ENCODE measurements at regions not wholly inside any gene's neighbourhood (a gene's known extent, or its start where the extent isn't known, plus 50 kb on each side); places are given as distances from the start of the nearest gene placed in this dataset.

DNA sequence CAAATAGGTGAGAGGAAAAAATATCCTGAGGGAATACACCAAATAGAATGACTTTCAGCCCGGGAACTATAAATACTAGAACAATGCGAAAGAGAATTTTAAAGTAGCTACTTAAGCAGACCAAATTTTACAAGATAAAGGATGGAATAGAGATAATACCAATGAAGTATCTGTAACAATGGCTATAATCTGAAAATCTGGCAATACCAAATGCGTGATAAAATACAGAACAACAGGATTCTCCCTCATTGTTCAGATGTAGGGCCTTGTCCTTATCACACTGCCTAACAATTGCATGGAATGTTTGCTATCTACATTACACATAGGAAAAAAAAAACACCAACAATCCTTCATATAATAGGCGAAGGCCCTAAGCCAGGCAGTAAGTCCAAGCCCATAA is 815.4 kb upstream of the MDGA2 start:
- POLR2A ChIA-PET (ENCODE audit: low non-redundant PET): no interaction called here
- no peak overlapping the region for H3K27ac ChIP-seq (ENCODE audit: low read depth, low read length, poor library complexity, severe bottlenecking)
- H3K9me3 ChIP-seq (ENCODE audit: low read depth, low read length, poor library complexity, severe bottlenecking): no peaks in the 10 kb centered on the region
- no peaks in the 10 kb centered on the region for H3K4me1 ChIP-seq (ENCODE audit: insufficient read depth, low read length, poor library complexity, severe bottlenecking)
- CTCF ChIA-PET: no interaction called here
- BruUV-seq (replicated peaks): no TSS peak
- H3K4me3 ChIP-seq (ENCODE audit: low read depth, low read length, poor library complexity, severe bottlenecking): no peak overlapping the region
- DNase-seq (ENCODE audit: low spot score): no peak
- H3K27me3 ChIP-seq (replicated peaks; ENCODE audit: insufficient read depth, low read depth, low read length, poor library complexity): no peaks in the 10 kb centered on the region
- H3K36me3 ChIP-seq (ENCODE audit: insufficient read depth, low read length, poor library complexity, severe bottlenecking): no peaks in the 10 kb centered on the region
- no peak for TF ChIP-seq EZH2 (IDR thresholded peaks at IDR 0.05; ENCODE audit: borderline replicate concordance, low read depth, low read length, poor library complexity, severe bottlenecking)
- TF ChIP-seq, protein P1, sequence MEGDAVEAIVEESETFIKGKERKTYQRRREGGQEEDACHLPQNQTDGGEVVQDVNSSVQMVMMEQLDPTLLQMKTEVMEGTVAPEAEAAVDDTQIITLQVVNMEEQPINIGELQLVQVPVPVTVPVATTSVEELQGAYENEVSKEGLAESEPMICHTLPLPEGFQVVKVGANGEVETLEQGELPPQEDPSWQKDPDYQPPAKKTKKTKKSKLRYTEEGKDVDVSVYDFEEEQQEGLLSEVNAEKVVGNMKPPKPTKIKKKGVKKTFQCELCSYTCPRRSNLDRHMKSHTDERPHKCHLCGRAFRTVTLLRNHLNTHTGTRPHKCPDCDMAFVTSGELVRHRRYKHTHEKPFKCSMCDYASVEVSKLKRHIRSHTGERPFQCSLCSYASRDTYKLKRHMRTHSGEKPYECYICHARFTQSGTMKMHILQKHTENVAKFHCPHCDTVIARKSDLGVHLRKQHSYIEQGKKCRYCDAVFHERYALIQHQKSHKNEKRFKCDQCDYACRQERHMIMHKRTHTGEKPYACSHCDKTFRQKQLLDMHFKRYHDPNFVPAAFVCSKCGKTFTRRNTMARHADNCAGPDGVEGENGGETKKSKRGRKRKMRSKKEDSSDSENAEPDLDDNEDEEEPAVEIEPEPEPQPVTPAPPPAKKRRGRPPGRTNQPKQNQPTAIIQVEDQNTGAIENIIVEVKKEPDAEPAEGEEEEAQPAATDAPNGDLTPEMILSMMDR (conservative IDR thresholded peaks at IDR 0.05; ENCODE audit: low read depth, low read length): no peak
- intact Hi-C loops (cut with micrococcal nuclease; ENCODE audit: unreplicated experiment): no loop called here

DNA sequence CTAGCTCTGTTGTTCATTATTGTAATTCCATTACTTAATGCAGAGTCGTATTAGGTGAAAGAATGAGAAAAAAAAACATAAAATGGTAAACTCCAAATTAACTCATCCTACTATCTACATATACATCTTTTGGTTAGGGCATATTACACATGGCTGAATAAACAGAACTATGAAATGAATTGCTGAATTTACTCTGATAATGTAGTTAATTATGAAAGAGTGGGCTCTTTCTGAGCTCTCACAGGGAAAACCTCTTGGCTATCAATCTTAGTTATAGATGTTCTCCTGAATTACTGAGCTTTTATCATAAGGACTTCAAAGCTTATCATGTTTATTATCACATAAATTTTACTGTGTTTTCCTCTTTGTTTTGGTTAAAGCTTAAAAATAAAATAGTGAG is 798.5 kb upstream of the MDGA2 start:
- no TSS peak for BruUV-seq (replicated peaks)
- Histone ChIP-seq H3K9me3 (ENCODE audit: low read depth, low read length, poor library complexity, severe bottlenecking) (no peaks in the 10 kb centered on the region), H3K4me1 (ENCODE audit: insufficient read depth, low read length, poor library complexity, severe bottlenecking) (no peaks in the 10 kb centered on the region), H3K4me3 (ENCODE audit: low read depth, low read length, poor library complexity, severe bottlenecking) (no peak overlapping the region), H3K27ac (ENCODE audit: low read depth, low read length, poor library complexity, severe bottlenecking) (no peak overlapping the region), H3K27me3 (replicated peaks; ENCODE audit: insufficient read depth, low read depth, low read length, poor library complexity) (no peaks in the 10 kb centered on the region), H3K36me3 (ENCODE audit: insufficient read depth, low read length, poor library complexity, severe bottlenecking) (no peaks in the 10 kb centered on the region)
- DNase-seq (ENCODE audit: low spot score): no peak
- intact Hi-C loops (cut with micrococcal nuclease; ENCODE audit: unreplicated experiment): no loop called here
- CTCF ChIA-PET: no interaction called here
- no peak for TF ChIP-seq EZH2 (IDR thresholded peaks at IDR 0.05; ENCODE audit: borderline replicate concordance, low read depth, low read length, poor library complexity, severe bottlenecking)
- TF ChIP-seq, protein P1 (conservative IDR thresholded peaks at IDR 0.05; ENCODE audit: low read depth, low read length): no peak
- POLR2A ChIA-PET (ENCODE audit: low non-redundant PET): no interaction called here

DNA sequence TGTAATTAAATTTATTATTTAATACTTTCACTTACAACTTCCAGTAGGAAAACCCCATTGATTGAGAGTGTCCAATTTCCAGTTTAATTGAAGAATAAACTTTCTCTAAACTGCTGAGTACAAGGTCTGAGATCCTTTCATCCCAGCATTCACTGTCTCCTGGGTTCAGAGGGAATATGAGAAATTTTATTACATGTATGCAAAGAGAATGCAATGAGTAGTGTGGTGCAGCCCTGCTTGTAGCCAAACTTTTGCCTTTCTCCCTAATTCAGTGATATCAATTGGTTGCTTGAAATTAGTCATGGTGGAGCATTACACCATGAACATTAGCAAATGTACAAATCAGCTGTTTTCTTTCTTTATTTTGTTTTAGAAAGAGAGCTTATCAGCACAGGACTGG is 780.6 kb upstream of the MDGA2 start:
- ChIA-PET POLR2A (ENCODE audit: low non-redundant PET) (no interaction called here), CTCF (no interaction called here)
- no peak overlapping the region for H3K27ac ChIP-seq (ENCODE audit: low read depth, low read length, poor library complexity, severe bottlenecking)
- H3K4me3 ChIP-seq (ENCODE audit: low read depth, low read length, poor library complexity, severe bottlenecking): no peak overlapping the region
- H3K27me3 ChIP-seq (replicated peaks; ENCODE audit: insufficient read depth, low read depth, low read length, poor library complexity): no peaks in the 10 kb centered on the region
- intact Hi-C loops (cut with micrococcal nuclease; ENCODE audit: unreplicated experiment): no loop called here
- H3K9me3 ChIP-seq (ENCODE audit: low read depth, low read length, poor library complexity, severe bottlenecking): no peaks in the 10 kb centered on the region
- no peaks in the 10 kb centered on the region for H3K4me1 ChIP-seq (ENCODE audit: insufficient read depth, low read length, poor library complexity, severe bottlenecking)
- no TSS peak for BruUV-seq (replicated peaks)
- TF ChIP-seq, protein P1 (conservative IDR thresholded peaks at IDR 0.05; ENCODE audit: low read depth, low read length): no peak
- TF ChIP-seq EZH2 (IDR thresholded peaks at IDR 0.05; ENCODE audit: borderline replicate concordance, low read depth, low read length, poor library complexity, severe bottlenecking): no peak
- no peaks in the 10 kb centered on the region for H3K36me3 ChIP-seq (ENCODE audit: insufficient read depth, low read length, poor library complexity, severe bottlenecking)
- no peak for DNase-seq (ENCODE audit: low spot score)
